Nephron progenitor cell (in vitro differentiated cells): ENCODE measurements at regions not wholly inside any gene's neighbourhood (a gene's known extent, or its start where the extent isn't known, plus 50 kb on each side); places are given as distances from the start of the nearest gene placed in this dataset.
A peak's percentile ranks its signal among the peaks of the same experiment; 100 is the strongest.

ENCODE experiments used
- DNase-seq: peaks from one replicate; pipeline ENCODE4 v3.0.0; 2021
- H3K27ac Mint-ChIP-seq: 2 replicates; pipeline ENCODE4 v1.8.0; 2021; ENCODE audit warnings: mild to moderate bottlenecking, moderate library complexity, mixed read lengths
- H3K27me3 Mint-ChIP-seq: 2 replicates; pipeline ENCODE4 v1.8.0; 2021; ENCODE audit warnings: mild to moderate bottlenecking, low read depth, mixed read lengths; ENCODE audit not compliant: poor library complexity
- H3K36me3 Mint-ChIP-seq: 2 replicates; pipeline ENCODE4 v1.8.0; 2021; ENCODE audit warnings: low read depth, mixed read lengths
- H3K4me1 Mint-ChIP-seq: 2 replicates; pipeline ENCODE4 v1.8.0; 2021; ENCODE audit warnings: mixed read lengths
- H3K4me3 Mint-ChIP-seq: 2 replicates; pipeline ENCODE4 v1.8.0; 2021; ENCODE audit warnings: mild to moderate bottlenecking, moderate library complexity, mixed read lengths
- H3K9me3 Mint-ChIP-seq: 2 replicates; pipeline ENCODE4 v1.8.0; 2021; ENCODE audit warnings: mild to moderate bottlenecking, moderate library complexity, mixed read lengths
- TF ChIP-seq, protein P1 (sequence below): fragments of 200-600 bp; sonication (generic); IDR thresholded peaks from 2 replicates; pipeline ENCODE4 v1.5.0; 2021; ENCODE audit warnings: antibody characterized with exemption

DNA sequence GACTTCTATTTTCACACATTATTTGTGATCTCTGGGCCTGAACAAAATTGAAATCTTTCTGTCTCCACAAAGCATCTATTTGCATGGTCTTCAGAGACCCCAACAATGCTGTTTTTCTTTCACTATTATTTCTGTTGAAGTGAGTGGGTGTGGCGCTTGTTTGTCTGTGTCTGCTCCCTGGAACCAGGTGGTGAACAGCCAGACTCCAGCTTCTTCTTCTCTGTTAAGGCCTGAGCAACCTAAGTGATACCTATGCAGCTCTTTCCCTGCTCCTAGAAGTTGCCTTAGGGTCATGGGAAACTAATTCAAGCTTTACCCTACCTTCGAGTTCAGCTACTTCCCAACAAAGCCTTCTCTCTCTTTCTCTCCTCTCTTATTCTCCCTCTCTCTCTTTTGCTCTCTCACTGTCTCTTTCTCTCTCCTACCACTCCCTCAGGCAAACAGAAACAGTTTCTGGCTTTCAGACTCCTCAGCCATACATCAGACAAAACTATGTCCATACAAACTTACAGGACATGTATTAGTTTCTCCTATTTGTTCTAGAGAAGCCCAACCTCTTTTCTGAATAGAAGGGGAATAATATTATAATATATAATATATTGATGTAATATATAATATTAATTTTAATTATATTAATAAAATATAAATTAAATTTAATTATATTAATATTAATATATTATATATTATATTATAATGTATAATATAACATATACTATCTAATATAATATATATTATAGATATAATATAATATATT is 552.5 kb downstream of the DSC3 start:
- no peaks in the 10 kb centered on the region for H3K27me3 Mint-ChIP-seq
- peak overlapping the region; percentile 41 for H3K27ac Mint-ChIP-seq
- no peak overlapping the region for H3K4me3 Mint-ChIP-seq
- no peak for DNase-seq
- H3K4me1 Mint-ChIP-seq, result no peaks in the 10 kb centered on the region
- TF ChIP-seq, protein P1, sequence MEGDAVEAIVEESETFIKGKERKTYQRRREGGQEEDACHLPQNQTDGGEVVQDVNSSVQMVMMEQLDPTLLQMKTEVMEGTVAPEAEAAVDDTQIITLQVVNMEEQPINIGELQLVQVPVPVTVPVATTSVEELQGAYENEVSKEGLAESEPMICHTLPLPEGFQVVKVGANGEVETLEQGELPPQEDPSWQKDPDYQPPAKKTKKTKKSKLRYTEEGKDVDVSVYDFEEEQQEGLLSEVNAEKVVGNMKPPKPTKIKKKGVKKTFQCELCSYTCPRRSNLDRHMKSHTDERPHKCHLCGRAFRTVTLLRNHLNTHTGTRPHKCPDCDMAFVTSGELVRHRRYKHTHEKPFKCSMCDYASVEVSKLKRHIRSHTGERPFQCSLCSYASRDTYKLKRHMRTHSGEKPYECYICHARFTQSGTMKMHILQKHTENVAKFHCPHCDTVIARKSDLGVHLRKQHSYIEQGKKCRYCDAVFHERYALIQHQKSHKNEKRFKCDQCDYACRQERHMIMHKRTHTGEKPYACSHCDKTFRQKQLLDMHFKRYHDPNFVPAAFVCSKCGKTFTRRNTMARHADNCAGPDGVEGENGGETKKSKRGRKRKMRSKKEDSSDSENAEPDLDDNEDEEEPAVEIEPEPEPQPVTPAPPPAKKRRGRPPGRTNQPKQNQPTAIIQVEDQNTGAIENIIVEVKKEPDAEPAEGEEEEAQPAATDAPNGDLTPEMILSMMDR, result no peak
- H3K9me3 Mint-ChIP-seq, result no peaks in the 10 kb centered on the region
- no peaks in the 10 kb centered on the region for H3K36me3 Mint-ChIP-seq

DNA sequence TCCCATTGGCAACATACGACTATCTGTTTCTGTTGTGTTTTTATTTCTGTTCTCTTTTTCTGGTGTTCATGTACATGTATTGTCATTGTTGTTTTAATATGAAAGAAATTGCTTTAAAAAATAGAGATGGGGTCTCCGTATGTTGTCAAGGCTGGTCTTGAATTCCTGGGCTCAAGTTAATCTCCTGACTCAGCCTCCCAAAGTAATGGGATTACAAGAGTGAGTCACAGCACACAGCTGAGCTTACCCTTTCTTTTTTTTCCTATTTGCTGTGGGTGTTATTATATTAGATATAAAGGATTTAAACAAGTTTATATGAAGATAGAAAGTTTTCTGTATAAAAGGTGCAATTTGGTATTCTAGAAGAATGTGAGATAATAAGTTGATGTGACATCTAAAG is 554.6 kb downstream of the DSC3 start:
- TF ChIP-seq, protein P1, result no peak
- DNase-seq, result no peak
- H3K27ac Mint-ChIP-seq, result no peak overlapping the region
- no peaks in the 10 kb centered on the region for H3K9me3 Mint-ChIP-seq
- H3K27me3 Mint-ChIP-seq, result no peaks in the 10 kb centered on the region
- H3K36me3 Mint-ChIP-seq, result no peaks in the 10 kb centered on the region
- no peak overlapping the region for H3K4me3 Mint-ChIP-seq
- H3K4me1 Mint-ChIP-seq, result no peaks in the 10 kb centered on the region

DNA sequence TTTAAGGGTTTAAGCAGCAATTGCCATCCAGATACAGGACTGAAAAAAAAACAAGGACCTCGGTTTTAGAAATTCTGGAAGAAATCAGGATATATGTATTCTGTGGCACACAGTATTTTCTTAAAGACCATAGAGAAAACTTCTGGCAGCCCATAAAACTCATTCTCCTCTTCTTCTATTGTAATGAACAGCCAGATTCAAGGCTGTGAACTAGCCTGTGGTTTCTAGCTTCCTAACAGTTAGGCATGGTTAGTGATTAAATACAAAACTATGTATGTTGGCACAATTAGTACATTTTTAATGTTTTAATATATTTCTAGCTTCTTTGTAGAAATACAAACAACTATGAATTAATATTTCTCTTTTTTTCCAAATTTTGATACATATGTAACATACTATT is 555.7 kb downstream of the DSC3 start:
- H3K36me3 Mint-ChIP-seq, result no peaks in the 10 kb centered on the region
- no peaks in the 10 kb centered on the region for H3K4me1 Mint-ChIP-seq
- no peaks in the 10 kb centered on the region for H3K9me3 Mint-ChIP-seq
- no peaks in the 10 kb centered on the region for H3K27me3 Mint-ChIP-seq
- H3K27ac Mint-ChIP-seq, result no peak overlapping the region
- H3K4me3 Mint-ChIP-seq, result no peak overlapping the region
- TF ChIP-seq, protein P1, result no peak
- no peak for DNase-seq

GRCh38 chr18:30485078-30485477 is 557.5 kb downstream of the DSC3 start:
- TF ChIP-seq, protein P1, result no peak
- Mint-ChIP-seq H3K27ac (no peak overlapping the region), H3K36me3 (no peaks in the 10 kb centered on the region), H3K9me3 (no peaks in the 10 kb centered on the region), H3K27me3 (no peaks in the 10 kb centered on the region), H3K4me1 (no peaks in the 10 kb centered on the region), H3K4me3 (no peak overlapping the region)
- no peak for DNase-seq

- Mint-ChIP-seq H3K9me3 (no peaks in the 10 kb centered on the region), H3K4me1 (no peaks in the 10 kb centered on the region), H3K27me3 (peaks cover 4% of the 10 kb centered on the region), H3K36me3 (no peaks in the 10 kb centered on the region), H3K27ac (no peak overlapping the region), H3K4me3 (no peak overlapping the region)
- TF ChIP-seq, protein P1, result no peak
- DNase-seq, result no peak
These were observed 560.7 kb downstream of the DSC3 start for GRCh38 chr18:30481871-30482270.

DNA sequence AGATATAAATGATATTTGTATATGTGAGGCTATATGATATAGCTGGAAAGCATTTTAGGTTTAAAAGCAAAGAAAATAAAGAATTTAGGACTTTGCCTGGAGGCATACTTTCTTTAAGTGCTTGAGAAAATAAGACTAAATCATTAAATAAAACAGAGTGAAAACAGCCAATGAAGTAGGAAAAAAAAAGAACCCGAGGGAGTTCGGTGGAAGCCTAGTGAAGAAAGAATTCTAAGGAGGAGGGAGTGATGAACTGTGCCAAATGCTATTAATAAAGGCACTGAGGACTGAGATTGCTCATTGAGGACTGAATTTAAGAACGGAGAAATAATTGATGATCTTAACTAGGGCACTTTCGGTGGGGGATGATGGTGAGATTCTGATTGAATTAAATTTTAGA is 573.5 kb downstream of the DSC3 start:
- TF ChIP-seq, protein P1, result no peak
- no peaks in the 10 kb centered on the region for H3K27me3 Mint-ChIP-seq
- no peaks in the 10 kb centered on the region for H3K36me3 Mint-ChIP-seq
- H3K4me3 Mint-ChIP-seq, result no peak overlapping the region
- no peak overlapping the region for H3K27ac Mint-ChIP-seq
- DNase-seq, result no peak
- no peaks in the 10 kb centered on the region for H3K4me1 Mint-ChIP-seq
- H3K9me3 Mint-ChIP-seq, result no peaks in the 10 kb centered on the region
